ENCODE measurements at regions not wholly inside any gene's neighbourhood (a gene's known extent, or its start where the extent isn't known, plus 50 kb on each side); places are given as distances from the start of the nearest gene placed in this dataset.

DNA sequence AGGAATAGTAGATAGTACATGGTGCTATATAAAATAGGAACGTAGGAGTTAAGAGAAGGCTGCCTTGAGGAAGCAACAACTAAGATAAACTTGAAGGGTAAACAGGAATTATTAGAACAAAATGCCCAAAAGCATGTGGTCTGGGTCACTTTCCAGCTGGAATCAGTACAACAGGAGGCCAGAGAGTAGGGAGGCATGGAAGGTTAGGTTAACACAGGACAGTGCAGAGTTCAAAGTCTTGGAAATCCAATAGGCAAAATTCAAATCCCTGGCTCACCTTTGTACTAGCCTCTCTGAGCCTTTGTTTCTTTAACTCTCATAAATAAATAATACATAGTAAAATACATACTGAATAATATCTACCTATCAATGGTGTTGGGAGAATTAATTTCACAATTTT is 69.0 kb upstream of the NEK7 start:
- TF ChIP-seq, protein P1, sequence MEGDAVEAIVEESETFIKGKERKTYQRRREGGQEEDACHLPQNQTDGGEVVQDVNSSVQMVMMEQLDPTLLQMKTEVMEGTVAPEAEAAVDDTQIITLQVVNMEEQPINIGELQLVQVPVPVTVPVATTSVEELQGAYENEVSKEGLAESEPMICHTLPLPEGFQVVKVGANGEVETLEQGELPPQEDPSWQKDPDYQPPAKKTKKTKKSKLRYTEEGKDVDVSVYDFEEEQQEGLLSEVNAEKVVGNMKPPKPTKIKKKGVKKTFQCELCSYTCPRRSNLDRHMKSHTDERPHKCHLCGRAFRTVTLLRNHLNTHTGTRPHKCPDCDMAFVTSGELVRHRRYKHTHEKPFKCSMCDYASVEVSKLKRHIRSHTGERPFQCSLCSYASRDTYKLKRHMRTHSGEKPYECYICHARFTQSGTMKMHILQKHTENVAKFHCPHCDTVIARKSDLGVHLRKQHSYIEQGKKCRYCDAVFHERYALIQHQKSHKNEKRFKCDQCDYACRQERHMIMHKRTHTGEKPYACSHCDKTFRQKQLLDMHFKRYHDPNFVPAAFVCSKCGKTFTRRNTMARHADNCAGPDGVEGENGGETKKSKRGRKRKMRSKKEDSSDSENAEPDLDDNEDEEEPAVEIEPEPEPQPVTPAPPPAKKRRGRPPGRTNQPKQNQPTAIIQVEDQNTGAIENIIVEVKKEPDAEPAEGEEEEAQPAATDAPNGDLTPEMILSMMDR (IDR thresholded peaks at IDR 0.05; ENCODE audit: poor library complexity, severe bottlenecking): no peak
- TF ChIP-seq RAD21 (conservative IDR thresholded peaks at IDR 0.05) (no peak), EZH2 (IDR thresholded peaks at IDR 0.05; ENCODE audit: borderline replicate concordance, insufficient read depth, low read length, poor library complexity, severe bottlenecking) (no peak), EP300 (conservative IDR thresholded peaks at IDR 0.05; ENCODE audit: poor library complexity, severe bottlenecking) (no peak)
